GM21529 (cell line): ENCODE measurements at regions not wholly inside any gene's neighbourhood (a gene's known extent, or its start where the extent isn't known, plus 50 kb on each side); places are given as distances from the start of the nearest gene placed in this dataset.

ENCODE experiments used
- ATAC-seq: cut with Tn5 transposase; IDR thresholded peaks from one replicate; pipeline ENCODE4 v1.9.1; 2021; ENCODE audit not compliant: unreplicated experiment

DNA sequence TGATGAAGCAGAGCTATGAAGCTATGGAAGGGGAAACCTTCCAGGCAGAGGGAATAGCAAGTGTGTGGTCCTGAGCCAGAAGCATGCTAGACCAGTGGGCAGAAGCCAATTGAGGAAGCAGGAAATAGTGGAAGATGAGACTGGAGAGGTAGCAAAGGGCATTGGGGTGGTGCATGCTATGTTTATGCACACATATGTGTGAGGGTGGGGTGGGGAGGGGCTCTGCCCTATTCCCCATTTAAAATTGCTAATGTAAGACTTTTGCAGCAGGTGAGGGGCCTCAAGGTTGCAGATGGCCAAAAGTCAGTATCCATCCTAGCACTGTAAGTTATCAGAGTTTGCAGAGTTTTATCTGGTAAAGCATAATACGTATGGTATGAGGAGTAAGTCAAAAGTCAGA lies 626.6 kb upstream of the KIRREL3 start:
- ATAC-seq: no peak

DNA sequence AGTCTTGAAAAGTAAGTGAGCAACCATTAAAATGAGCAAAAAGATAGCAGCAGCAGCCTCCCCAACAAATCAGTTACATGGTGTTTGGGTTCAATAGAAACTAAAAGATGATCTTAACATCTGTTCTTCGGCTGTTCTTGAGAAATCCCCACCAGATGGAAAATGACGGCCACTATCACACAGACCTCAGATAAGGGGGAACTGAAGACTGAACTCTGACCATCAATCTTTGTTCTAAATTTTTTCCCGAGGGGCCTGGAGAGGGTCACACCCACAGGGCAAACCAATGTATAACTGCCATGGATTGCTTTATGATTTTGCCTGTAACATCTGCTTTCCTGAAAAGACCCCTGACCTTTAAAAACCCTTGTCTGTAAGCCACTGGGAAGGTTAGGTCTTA lies 624.8 kb upstream of the KIRREL3 start:
- ATAC-seq: no peak

DNA sequence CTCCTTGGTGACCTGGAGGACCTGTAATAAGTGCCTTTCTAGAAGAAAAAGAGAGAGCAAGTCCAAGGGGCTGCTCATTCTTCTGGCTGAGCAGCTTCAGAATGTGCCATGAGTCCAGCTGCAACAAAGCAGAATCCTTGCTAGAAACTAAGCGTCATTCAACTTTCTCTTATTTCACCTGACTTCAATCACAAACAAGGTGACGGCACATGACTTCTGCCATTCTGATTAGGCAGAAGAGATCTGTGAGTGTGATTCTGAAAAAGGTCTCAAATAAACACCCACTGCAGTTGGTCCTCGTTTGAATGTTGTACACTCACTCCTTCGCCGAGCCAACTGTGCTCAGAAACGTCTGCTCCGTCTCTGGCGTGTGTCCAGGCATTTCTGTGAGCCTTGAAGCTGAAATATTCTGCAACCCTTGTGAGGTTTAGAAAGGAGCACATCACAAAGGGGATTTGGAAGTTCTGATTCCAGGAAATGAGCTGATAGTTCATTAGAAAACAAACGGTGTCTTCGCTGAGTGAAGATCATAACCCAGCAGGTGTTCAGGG lies 623.8 kb upstream of the KIRREL3 start:
- ATAC-seq: no peak

DNA sequence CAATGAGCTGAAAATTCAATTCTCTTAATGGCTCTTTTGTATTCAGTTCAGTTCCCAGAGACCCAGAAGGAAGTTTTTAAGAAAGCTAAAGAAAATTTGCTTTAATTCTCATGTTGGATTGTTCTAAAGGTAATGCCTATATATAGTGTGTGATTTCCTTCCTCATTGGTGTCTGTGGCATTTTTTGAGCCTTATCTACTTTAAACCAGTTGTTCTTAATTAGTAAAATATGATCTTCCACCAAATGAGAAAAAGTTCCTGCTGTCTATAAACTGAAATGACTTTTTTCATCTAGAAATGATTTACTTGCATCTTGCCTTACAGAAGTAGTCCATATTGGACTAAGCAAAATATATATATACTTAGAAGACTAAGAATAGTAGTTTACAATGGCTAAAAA lies 622.1 kb upstream of the KIRREL3 start:
- ATAC-seq: no peak

DNA sequence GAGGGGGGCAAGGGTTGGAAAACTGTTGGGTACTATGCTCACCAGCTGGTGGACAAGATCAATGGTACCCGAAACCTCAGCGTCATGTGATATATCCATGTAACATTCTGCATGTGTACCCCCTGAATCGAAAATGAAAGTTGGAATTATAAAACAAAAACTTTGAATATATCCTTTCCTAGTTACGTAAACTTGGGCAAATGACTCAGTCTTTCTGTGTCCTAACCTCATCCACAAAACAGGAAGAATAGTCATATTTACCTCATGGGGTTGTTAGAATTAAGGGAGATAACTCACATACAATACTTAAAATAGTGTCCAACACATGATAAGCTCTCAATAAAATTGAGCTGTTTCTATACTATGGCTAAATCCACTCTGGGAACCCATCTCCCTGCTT lies 620.1 kb upstream of the KIRREL3 start:
- no peak for ATAC-seq

DNA sequence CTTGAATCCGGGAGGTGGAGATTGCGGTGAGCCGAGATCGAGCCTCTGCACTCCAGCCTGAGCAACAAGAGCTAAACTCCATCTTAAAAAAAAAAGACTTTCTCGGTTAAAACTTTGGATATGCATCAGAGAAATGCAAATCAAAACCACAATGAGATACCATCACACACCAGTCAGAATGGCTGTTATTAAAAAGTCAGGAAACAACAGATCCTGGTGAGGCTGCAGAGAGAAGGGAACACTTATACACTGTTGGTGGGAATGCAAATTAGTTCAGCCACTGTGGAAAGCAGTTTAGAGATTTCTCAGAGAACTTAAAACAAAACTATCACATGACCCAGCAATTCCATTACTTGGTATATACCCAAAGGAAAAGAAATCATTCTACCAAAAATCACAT lies 619.4 kb upstream of the KIRREL3 start:
- no peak for ATAC-seq

DNA sequence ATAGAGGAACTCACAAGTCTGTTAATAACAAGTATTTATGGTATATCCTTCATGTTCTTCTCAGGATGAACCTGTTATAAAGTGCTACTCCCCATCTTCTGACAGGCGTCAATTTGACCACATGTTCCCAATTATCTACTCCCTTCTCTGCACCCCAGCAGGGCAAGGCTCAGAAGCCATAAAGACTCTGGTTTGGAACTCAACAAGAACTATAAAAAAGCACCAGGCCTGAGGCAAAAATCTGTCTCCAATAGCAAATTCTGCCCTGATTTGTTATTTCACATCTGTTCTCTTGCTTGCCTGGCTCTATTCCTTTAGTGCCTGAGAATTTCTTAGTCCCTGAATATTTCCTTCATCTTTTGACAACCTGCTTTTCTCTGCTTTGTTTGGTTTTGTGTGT lies 618.2 kb upstream of the KIRREL3 start:
- no peak for ATAC-seq

DNA sequence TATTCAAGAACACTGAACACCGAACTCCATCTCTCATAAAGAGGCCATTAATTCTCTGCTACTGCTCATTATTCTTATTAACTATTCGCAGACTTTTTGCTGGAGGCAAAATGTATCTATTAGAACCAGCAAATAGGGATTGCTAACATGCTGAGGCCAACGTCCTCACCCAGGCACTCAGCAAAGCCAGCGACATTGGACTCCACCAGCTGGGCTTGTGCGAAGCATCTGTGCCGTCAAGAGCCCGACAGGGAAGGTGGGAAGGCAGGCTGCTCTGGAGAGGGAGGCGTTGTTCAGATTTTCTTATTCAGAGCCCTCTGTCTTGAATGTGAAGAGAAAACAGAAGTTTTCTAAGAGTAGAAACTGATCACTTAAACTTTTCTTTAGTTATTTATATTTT lies 615.6 kb upstream of the KIRREL3 start:
- no peak for ATAC-seq

DNA sequence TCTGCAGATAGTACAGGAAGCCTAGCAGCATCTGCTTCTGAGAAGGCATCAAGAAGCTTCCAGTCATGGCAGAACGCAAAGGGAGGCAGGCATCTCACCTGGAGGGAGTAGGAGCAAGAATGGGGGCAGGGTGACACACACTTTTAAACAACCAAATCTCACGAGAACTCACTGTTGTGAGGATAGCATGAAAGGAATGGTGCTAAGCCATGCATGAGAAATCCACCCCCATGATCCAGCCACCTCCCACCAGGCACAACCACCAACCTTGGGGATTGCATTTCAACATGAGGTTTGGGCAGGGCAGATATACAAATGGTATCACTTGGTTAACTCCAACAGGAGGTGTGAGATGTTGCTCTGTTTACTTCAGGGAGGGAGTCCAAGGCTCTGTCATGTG lies 612.0 kb upstream of the KIRREL3 start:
- ATAC-seq: no peak

DNA sequence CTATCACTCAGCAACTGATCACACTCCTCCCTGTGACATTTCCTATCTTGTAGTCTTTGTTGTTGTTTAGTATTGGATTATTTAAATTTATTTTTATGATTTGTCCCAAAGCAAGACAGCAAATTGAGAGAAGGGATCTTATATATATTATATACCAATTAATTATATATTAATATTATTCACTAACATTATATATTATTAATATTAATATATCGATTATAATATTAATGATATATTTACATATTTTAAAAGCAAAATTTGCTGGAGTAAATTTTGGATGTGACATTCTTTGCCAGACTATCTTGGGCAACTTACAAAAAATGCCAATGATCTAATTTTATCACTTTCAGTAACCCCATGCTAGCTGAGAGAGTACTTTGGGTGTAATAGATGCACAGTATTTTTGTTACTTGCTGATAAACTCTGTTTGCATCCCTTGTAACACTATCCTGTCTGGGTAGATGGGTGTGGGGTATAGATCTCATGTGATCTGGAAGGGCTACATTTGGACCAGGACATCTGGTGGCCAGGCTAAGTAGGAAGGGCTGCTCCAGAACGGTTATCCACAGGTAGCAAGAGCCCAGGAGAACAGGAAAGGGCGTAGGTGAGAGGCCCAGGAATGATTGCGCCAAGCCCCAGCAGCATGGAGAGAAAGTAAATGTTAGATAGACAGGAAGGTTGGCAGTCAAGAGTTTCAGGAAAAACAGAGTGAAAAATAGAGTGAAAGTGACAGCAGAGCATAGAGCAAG lies 608.6 kb upstream of the KIRREL3 start:
- no peak for ATAC-seq

DNA sequence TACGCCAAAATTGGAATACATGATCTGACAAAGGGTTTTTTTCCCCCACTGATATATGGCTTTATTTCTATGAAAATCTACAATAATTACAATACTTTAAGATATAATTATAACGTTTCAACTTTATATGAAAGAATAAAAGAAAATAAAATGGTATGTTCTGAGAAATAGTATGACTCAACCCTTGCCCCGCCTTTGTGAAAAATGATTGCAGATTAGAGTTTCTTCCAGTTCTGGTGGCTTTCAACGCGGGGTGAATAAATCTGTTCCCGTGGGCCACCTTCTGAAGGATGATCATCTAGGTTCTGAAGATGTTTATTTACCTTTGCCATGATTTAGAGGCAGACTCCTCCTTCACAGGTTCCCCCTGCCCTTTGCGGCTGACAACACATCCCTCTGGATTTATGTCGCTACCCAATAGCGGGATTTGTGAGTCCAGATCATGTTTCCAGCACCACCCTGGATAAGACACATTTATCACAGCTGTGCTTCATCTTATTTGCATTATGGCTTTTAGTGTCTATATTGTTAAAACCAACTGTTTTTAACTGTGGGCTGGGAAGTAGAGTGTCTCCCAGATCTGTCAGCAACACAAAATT lies 607.0 kb upstream of the KIRREL3 start:
- ATAC-seq: no peak

DNA sequence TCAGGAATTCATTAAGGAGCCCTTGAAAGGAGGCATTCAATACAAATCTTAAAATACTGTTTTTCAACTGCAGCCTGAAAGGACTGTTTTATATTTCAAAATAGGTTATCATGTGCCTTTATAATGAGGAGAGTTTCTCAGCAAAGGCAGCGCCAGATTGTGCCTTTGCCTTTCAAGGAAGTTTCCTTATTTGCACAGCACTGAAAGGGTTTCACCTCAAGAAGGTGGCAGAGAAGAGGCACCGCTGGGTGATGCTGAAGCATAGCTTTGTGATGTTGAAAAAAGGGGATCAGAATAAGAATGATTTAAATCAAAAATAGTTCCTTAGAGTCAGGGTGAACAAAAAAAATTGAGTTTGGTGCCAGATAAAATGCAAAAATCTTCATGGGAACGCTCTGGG lies 601.0 kb upstream of the KIRREL3 start:
- ATAC-seq: no peak

DNA sequence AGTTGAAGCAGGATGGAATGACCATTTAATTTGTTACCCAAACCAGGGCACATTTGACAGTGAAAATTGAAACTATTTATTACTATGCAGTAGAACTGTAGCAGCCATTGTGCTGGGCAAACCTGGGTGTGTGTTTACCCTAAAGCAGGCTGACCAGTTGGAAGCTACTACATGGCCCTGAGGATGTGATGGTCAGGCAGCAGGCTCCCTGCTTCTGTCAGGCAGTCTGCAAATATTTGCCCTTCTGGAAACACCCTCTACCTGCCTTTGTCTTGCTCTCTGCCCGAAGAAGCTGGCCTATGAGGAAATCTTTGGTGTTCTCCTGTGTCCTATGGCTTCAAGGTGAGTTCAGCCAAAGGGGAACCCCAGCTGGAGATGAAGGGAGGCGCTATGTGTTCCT lies 600.1 kb upstream of the KIRREL3 start:
- no peak for ATAC-seq

DNA sequence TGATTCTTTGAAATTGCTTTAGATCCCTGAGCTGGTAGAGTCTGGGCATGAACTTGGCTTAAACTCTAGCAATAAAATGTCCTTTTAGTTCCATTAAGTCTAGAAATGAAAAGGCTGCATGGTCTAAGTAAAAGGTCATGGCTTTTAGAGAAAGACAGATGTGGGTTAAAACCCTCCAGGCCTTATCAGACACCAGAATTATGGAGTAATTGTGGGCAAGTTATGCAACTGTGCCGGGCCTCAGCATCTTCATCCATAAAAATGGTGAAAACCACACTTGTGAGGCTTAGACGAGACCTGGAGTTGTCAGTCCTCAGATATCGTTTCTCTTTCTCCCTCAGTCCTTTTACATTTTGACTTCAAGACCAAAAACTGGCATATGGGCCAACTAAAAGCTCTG lies 597.9 kb upstream of the KIRREL3 start:
- no peak for ATAC-seq

DNA sequence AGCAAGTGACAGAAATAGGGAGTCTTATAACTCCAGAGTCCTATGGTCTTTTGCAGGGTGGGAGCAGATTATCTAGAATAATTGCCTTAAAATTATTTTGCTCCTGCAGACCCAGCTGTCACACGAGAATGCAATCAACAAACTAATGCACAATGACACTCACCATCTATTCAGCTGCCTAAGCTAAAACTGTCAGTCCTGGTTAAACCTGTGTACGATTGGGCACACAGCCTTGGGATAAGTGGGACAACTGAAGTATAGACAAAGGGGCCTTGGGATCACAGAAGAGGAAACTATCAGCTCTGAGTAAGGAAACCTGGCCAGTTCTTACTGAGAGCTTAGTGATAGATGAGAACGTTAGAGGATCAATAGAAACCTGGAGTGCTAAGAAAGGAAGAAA lies 595.9 kb upstream of the KIRREL3 start:
- ATAC-seq: no peak

DNA sequence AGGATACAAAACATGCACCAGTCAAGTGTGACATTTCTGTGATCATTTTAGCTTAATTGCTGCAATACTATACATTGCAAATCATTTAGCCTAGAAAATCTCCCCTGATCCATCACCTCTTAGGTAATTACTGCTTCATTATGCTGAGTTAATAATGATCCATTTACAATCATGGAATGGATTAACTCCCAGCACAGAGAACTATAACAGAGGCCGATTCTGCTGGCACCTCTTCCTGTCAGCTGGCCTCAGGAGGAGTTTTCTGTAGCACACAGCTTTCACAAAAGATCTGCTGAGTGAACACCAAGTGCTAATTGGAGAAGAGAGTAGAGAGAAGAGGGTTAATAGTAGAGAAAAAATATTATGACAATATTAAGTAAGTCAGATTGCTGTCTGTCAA lies 591.8 kb upstream of the KIRREL3 start:
- no peak for ATAC-seq

DNA sequence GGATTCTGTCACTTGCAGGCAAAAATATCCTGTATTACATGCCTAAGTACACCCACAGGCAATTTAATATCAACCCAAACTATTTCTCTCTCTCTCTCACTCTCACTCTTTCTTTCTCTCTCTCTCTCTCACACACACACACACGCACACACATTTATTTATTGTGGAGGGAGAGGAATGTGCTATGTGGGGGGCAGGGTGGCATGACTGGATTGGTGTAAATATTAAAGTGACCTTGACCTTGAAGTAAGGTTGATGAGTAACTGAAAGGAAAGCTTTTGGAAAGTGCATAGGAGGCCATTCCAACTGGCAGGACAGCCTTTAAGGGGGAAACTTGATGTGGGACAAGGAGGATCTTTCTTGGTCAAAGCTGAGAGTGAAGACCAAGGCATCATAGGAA lies 589.7 kb upstream of the KIRREL3 start:
- no peak for ATAC-seq

DNA sequence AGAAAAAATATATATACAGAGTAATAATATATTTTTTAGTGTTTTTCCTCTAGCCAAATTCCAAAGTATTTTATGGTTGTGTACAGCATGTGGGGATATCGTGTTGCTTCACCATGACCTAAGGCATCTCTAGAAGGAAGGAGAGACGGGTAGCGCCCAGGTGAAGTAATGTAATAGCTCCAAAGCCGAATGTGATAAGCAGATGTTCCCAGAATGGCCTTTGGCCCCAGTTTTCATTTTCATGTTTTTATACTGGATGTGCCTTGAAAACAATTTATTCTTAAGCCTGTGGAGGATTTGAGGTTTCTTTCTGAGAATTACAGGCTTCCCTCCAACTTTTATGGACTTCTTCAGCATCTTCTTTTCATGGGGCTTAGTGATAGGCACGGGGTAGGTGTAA lies 587.9 kb upstream of the KIRREL3 start:
- ATAC-seq: no peak

DNA sequence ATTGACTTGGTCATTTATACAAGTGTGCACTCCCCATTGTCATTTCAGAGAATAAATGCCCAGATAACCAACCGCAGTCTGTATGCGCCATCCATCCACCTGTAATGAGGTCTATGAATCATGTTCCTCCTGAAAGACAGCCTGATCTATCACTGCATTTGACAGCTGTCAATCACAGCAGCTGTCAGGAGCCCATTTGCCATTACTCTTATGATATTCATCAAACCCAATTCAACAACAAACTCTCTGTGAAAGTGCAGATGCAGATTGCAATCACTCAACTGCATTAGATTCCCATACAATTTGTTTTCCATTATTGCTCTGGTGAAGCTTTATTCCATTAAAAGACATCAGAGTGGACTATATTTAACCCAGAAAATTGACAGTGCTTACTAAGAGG lies 586.9 kb upstream of the KIRREL3 start:
- ATAC-seq: no peak

DNA sequence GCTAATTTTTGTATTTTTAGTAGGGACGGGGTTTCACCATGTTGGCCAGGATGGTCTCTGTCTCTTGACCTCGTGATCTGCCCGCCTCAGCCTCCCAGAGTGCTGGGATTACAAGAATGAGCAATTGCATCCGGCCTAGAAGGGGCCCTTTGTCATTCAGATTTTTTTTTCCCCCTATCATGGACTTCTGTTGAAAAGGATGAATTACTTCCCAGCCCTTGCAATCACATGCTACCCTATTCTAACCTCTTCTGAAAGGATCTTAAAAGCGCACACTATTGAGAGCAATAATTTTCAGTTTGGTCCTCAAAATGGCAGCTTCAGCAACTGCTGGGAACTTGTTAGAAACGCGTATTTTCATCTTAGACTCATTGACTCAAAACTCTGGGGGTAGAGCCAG lies 575.6 kb upstream of the KIRREL3 start:
- no peak for ATAC-seq

DNA sequence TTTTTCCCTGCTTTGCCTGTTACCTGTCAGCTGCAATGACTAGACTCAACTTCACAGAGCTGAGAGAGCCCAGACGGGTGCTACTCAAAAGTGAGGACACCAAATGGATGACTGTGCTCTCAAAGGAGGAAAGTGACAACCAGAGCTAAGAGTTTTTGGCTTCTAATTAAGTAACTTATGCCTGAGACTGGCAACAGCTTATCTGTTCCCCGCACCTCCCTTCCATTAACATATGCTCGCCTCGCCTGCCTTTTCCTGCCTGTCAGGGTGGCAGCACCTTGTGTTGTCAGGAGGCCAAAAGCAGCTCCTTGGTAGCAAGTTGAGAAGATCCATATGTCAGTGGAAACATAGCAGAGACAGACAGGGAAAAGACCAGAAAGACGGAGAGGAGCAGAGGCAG lies 573.9 kb upstream of the KIRREL3 start:
- ATAC-seq: no peak

DNA sequence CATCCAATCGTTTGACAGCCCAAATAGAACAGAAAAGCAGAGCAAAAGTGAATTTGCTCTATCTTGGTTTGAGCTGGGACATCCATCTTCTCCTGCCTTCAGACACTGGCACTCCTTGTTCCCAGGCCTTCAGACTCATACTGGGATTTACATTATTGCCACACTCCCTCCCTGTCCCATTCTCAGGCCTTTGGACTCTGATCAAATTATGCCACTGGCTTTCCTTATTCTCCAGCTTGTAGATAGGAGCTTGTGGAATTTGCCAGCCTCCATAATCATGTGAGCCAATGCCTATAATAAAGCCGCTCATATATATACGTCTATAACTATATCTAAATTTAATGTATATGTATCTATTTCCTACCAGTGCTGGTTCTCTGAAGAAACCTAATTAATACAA lies 568.3 kb upstream of the KIRREL3 start:
- ATAC-seq: no peak
